ENCODE measurements at regions not wholly inside any gene's neighbourhood (a gene's known extent, or its start where the extent isn't known, plus 50 kb on each side); places are given as distances from the start of the nearest gene placed in this dataset.

- intact Hi-C loops (cut with DNase I): no loop called here
These were observed 60.5 kb upstream of the PRKCQ start for GRCh38 chr10:6640433-6641040.

GRCh38 chr10:6637053-6637452 is 57.0 kb upstream of the PRKCQ start:
- no peak for TF ChIP-seq CTCF (IDR thresholded peaks at IDR 0.05)
- intact Hi-C loops (cut with DNase I): no loop called here
- Histone ChIP-seq H3K4me1 (no peaks in the 10 kb centered on the region), H3K9me3 (no peaks in the 10 kb centered on the region), H3K27me3 (no peaks in the 10 kb centered on the region), H3K36me3 (no peaks in the 10 kb centered on the region), H3K4me3 (no peak overlapping the region), H3K27ac (no peak overlapping the region)
- DNase-seq (no peak), ATAC-seq (no peak)

More at GRCh38 chr10:6640433-6641040, 60.5 kb upstream of the PRKCQ start:
- Histone ChIP-seq H3K27me3 (no peaks in the 10 kb centered on the region), H3K4me1 (no peaks in the 10 kb centered on the region), H3K4me3 (no peak overlapping the region), H3K27ac (no peak overlapping the region), H3K36me3 (no peaks in the 10 kb centered on the region), H3K9me3 (no peaks in the 10 kb centered on the region)
- ATAC-seq (no peak), DNase-seq (no peak)
- TF ChIP-seq CTCF (IDR thresholded peaks at IDR 0.05): no peak

- intact Hi-C loops (cut with DNase I): no loop called here
- ATAC-seq (no peak), DNase-seq (no peak)
- no peak for TF ChIP-seq CTCF (IDR thresholded peaks at IDR 0.05)
- Histone ChIP-seq H3K9me3 (no peaks in the 10 kb centered on the region), H3K36me3 (no peaks in the 10 kb centered on the region), H3K4me1 (no peaks in the 10 kb centered on the region), H3K27me3 (no peaks in the 10 kb centered on the region), H3K27ac (no peak overlapping the region), H3K4me3 (no peak overlapping the region)
These were observed 55.7 kb upstream of the PRKCQ start for GRCh38 chr10:6635784-6636183.
